DND-41 (cell line): ENCODE measurements at regions not wholly inside any gene's neighbourhood (a gene's known extent, or its start where the extent isn't known, plus 50 kb on each side); places are given as distances from the start of the nearest gene placed in this dataset.

Experiments
- CTCF ChIP-seq: IDR thresholded peaks from 2 replicates; pipeline ENCODE4 v1.5.1; 2012; ENCODE audit warnings: borderline replicate concordance, low read length, moderate library complexity, mild to moderate bottlenecking; ENCODE audit not compliant: poor library complexity, severe bottlenecking; ENCODE audit errors: extremely low read depth
- EZH2 ChIP-seq: IDR thresholded peaks from 3 replicates; pipeline ENCODE4 v1.6.1; 2012; ENCODE audit warnings: borderline replicate concordance, low read depth, mild to moderate bottlenecking, moderate library complexity, low read length, inconsistent platforms; ENCODE audit not compliant: severe bottlenecking

- TF ChIP-seq CTCF, result no peak
- no peak for TF ChIP-seq EZH2
These were observed 473.5 kb upstream of the MYT1L start for GRCh38 chr2:2804528-2804927.
